Right cardiac atrium (tissue), 5 donors: ENCODE measurements at regions not wholly inside any gene's neighbourhood (a gene's known extent, or its start where the extent isn't known, plus 50 kb on each side); places are given as distances from the start of the nearest gene placed in this dataset.
"Not testable (repeated sequence)": the region's sequence is repeated elsewhere in the genome, so short reads cannot be mapped to it uniquely, and the experiment has no call there.

Source experiments
- ATAC-seq, 2 donors: fragments of 200-7000 bp; cut with Tn5 transposase; one replicate each; pipeline versions ENCODE4 v1.8.0 to v1.9.1; 2020; ENCODE audit warnings: moderate library complexity in 2 of 2, mild to moderate bottlenecking in 1 of 2
- DNase-seq, 3 donors: peaks; one replicate each; pipeline ENCODE4 v3.0.0-alpha.2; 2020
- H3K27ac ChIP-seq: one replicate; pipeline ENCODE4 v1.5.1; 2013; ENCODE audit warnings: mild to moderate bottlenecking, low read length, control low read depth, moderate library complexity
- H3K27me3 ChIP-seq: one replicate; pipeline ENCODE4 v1.6.1; 2013; ENCODE audit not compliant: control insufficient read depth, insufficient read depth
- H3K4me1 ChIP-seq: one replicate; pipeline ENCODE4 v1.6.1; 2013; ENCODE audit warnings: low read length; ENCODE audit not compliant: control insufficient read depth, insufficient read depth
- H3K4me3 ChIP-seq: one replicate; pipeline ENCODE4 v1.5.1; 2013; ENCODE audit warnings: low read length, control low read depth
- H3K9me3 ChIP-seq: one replicate; pipeline ENCODE4 v1.6.1; 2013; ENCODE audit warnings: low read length; ENCODE audit not compliant: control insufficient read depth
- WGBS: extraction: QIAGEN DNeasy Blood & Tissue Kit; methylation state at CpG from one replicate; pipeline ENCODE4 v1.1.7; 2013; 5-methylcytosine and 5-hydroxymethylcytosine counted together
- intact Hi-C, 4 donors: fragments of 100-400 bp; cut with DNase I; formaldehyde crosslinking; loops; one replicate each; pipeline versions ENCODE4 v1.11.0 to v1.14.0; 2022 to 2023
- donor health status: healthy with polysubstance abuse.
- donor health status: DM: no; HTN: yes; CAD: no.
- donor health status: DM: no; HTN: no; CAD: no.
- donor health status: DM: no; HTN: yes; CAD: no; lungs with severe emphysema.
- donor health status: DM: yes; HTN: yes; CAD: no.

DNA sequence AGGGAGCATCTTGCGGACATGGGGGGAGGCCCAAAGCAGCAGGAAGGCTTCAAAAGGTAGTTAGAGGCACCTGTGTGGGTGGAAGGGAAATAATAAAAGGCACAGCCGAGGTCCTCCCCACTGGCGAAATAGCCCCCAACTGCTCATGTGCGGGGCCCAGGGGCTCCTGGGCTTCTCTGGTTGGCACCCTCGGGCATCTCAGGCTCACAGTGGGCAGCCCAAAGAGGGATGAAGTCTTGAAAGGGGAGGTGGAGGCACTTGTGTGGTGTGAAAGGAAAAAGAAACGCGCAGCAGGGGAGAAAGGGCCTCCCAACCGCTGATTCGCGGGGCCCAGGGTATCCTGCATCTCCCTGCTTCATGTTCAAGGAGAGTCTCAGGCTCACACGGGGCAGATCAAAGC is 579.4 kb downstream of the ALG10 start:
- DNase-seq = no peak
- Histone ChIP-seq H3K27ac (no peak overlapping the region), H3K27me3 (no peaks in the 10 kb centered on the region), H3K4me3 (no peak overlapping the region), H3K9me3 (no peaks in the 10 kb centered on the region), H3K4me1 (no peaks in the 10 kb centered on the region)
- WGBS = 57% methylated on average over 11 of the region's 11 CpGs
- no peak for ATAC-seq
- intact Hi-C loops = no loop called here

DNA sequence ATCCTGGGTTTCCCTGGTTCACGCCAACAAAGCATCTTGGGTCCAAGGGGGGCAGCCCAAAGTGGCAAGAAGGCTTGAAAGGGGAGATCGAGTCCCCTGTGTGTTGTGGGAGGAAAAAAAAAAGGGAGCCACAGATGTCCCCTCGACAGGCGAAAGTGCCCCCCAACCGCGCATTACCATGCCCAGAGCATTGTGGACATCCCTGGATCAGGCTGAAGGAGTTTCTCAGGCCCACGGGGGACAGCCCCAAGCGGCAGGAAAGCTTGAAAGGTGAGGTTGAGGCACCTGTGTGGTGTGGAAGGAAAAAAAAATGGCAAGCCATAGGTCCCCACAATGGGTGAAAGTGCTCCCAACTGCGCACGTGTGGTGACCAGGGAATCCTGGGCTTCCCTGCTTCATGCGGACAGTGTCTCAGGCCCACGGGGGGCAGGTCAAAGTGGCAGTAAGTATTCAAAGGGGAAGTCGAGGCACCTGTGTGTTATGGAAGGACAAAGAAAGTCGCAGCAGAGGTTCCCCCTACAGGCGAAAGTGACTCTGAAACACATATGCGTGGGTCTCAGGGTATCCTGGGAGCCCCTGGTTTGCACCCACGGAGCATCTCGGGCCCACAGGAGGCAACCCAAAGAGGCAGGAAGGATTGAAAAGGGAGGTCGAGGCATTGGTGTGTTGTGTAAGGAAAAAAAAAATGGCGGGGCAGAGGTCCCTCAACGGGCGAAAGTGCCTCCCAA is 580.1 kb downstream of the ALG10 start:
- WGBS = 66% methylated on average over 22 of the region's 22 CpGs
- no peaks in the 10 kb centered on the region for H3K27me3 ChIP-seq
- DNase-seq (peak in 1 of 3 donors; percentile 27), ATAC-seq (no peak)
- intact Hi-C loops = no loop called here
- no peak overlapping the region for H3K4me3 ChIP-seq
- H3K4me1 ChIP-seq = no peaks in the 10 kb centered on the region
- no peaks in the 10 kb centered on the region for H3K9me3 ChIP-seq
- H3K27ac ChIP-seq = no peak overlapping the region

GRCh38 chr12:34603382-34604035 is 581.2 kb downstream of the ALG10 start:
- Histone ChIP-seq H3K4me3 (no peak overlapping the region), H3K9me3 (no peaks in the 10 kb centered on the region), H3K27me3 (no peaks in the 10 kb centered on the region), H3K4me1 (no peaks in the 10 kb centered on the region), H3K27ac (no peak overlapping the region)
- WGBS = 63% methylated on average over 21 of the region's 21 CpGs
- DNase-seq (no peak), ATAC-seq (no peak)
- intact Hi-C loops = no loop called here

GRCh38 chr12:34604227-34604626 is 581.9 kb downstream of the ALG10 start:
- ATAC-seq (no peak), DNase-seq (peak in 1 of 3 donors; percentile 32)
- H3K27ac ChIP-seq = no peak overlapping the region
- no peaks in the 10 kb centered on the region for H3K4me1 ChIP-seq
- WGBS = 38% methylated on average over 7 of the region's 7 CpGs
- no peak overlapping the region for H3K4me3 ChIP-seq
- no peaks in the 10 kb centered on the region for H3K9me3 ChIP-seq
- intact Hi-C loops = no loop called here
- H3K27me3 ChIP-seq = no peaks in the 10 kb centered on the region

GRCh38 chr12:34604631-34605509 is 582.6 kb downstream of the ALG10 start:
- intact Hi-C loops = no loop called here
- Histone ChIP-seq H3K4me1 (no peaks in the 10 kb centered on the region), H3K27ac (no peak overlapping the region), H3K9me3 (no peaks in the 10 kb centered on the region), H3K27me3 (no peaks in the 10 kb centered on the region), H3K4me3 (no peak overlapping the region)
- 68% methylated on average over 37 of the region's 37 CpGs for WGBS
- no peak for ATAC-seq
- peak in 1 of 3 donors; percentile 27 for DNase-seq

DNA sequence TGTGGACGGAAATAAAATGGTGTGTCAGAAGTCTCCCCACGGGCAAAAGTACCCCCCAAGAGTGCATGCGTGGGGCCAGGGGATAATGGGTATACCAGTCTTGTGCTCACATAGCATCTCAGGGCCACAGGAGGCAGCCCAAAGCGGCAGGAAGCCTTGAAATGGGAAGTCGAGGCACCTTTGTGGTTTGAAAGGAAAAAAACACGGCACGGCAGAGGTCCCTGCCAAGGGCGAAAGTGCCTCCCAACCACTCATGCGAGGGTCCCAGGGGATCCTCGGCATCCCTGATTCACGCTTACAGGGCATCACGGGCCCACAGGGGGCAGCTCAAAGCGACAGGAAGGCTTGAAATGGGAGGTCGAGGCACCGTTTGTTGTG is 583.2 kb downstream of the ALG10 start:
- Histone ChIP-seq H3K4me1 (no peaks in the 10 kb centered on the region), H3K27ac (no peak overlapping the region), H3K4me3 (no peak overlapping the region), H3K27me3 (no peaks in the 10 kb centered on the region), H3K9me3 (no peaks in the 10 kb centered on the region)
- ATAC-seq = no peak
- intact Hi-C loops = no loop called here
- DNase-seq = peak in 1 of 3 donors; percentile 27
- WGBS = 68% methylated on average over 15 of the region's 15 CpGs

- Histone ChIP-seq H3K27ac (no peak overlapping the region), H3K9me3 (no peaks in the 10 kb centered on the region), H3K4me1 (no peaks in the 10 kb centered on the region), H3K4me3 (no peak overlapping the region), H3K27me3 (no peaks in the 10 kb centered on the region)
- DNase-seq = no peak
- intact Hi-C loops = no loop called here
- ATAC-seq = no peak
- 65% methylated on average over 27 of the region's 27 CpGs for WGBS
Observed at GRCh38 chr12:34605955-34606748, 583.9 kb downstream of the ALG10 start.

- WGBS = 60% methylated on average over 24 of the region's 24 CpGs
- ATAC-seq = peak in 1 of 2 donors; percentile 19
- Histone ChIP-seq H3K27me3 (no peaks in the 10 kb centered on the region), H3K4me3 (no peak overlapping the region), H3K27ac (no peak overlapping the region), H3K9me3 (no peaks in the 10 kb centered on the region), H3K4me1 (no peaks in the 10 kb centered on the region)
- peak in 1 of 3 donors; percentile 17 for DNase-seq
- intact Hi-C loops = no loop called here
Observed at GRCh38 chr12:34606749-34607519, 584.6 kb downstream of the ALG10 start.

DNA sequence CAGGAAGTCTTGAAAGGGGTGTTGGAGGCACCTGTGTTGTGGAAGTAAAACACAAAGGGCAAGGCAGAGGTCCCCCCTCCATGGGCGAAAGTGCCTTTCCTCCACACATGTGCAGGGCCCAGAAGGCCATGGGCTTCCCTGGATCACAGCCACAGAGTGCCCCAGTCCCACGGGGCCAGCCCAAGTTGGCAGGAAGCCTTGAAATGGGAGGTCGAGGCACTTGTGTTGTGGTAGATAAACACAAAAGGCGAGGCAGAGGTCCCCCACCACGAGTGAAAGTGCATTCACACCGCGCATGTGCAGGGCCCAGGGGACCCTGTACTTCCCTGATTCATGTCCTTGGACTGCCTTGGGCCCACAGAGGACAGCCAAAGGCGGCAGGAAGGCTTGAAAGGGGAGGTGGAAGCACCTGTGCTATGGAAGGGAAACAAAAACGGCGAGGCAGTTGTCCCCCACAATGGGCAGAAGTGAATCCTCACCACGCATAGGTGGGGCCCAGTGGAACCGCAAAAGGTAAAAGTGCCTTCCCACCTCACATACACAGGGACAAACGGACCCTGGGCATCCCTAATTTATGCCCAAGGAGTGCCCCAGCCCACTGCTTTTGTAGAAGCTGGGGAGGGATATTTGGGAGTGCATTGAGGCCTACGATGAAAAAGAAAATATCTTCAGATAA is 585.4 kb downstream of the ALG10 start:
- 64% methylated on average over 14 of the region's 14 CpGs for WGBS

GRCh38 chr12:34613988-34614387 is 591.7 kb downstream of the ALG10 start:
- H3K27me3 ChIP-seq, H3K27ac ChIP-seq, H3K9me3 ChIP-seq, intact Hi-C loops, ATAC-seq, H3K4me1 ChIP-seq, H3K4me3 ChIP-seq, DNase-seq: not testable (repeated sequence)
- 64% methylated on average over 2 of the region's 2 CpGs for WGBS

More for the DNA sequence above, 585.4 kb downstream of the ALG10 start:
- intact Hi-C loops = no loop called here
- no peak for DNase-seq
- Histone ChIP-seq H3K4me3 (no peak overlapping the region), H3K9me3 (no peaks in the 10 kb centered on the region), H3K27ac (no peak overlapping the region), H3K4me1 (no peaks in the 10 kb centered on the region), H3K27me3 (no peaks in the 10 kb centered on the region)
- ATAC-seq = no peak
